ENCODE measurements at regions not wholly inside any gene's neighbourhood (a gene's known extent, or its start where the extent isn't known, plus 50 kb on each side); places are given as distances from the start of the nearest gene placed in this dataset.

GRCh38 chr10:118471863-118472262 is 123.6 kb downstream of the PRLHR start:
- Mint-ChIP-seq H3K27ac (no peak overlapping the region), H3K27me3 (ENCODE audit: low read depth in 3 of 3) (peaks cover 3 to 5% (median 4%) of the 10 kb centered on the region in 3 donors), H3K9me3 (no peaks in the 10 kb centered on the region), H3K4me3 (no peak overlapping the region), H3K36me3 (no peaks in the 10 kb centered on the region), H3K4me1 (no peaks in the 10 kb centered on the region)
- no peak for DNase-seq

DNA sequence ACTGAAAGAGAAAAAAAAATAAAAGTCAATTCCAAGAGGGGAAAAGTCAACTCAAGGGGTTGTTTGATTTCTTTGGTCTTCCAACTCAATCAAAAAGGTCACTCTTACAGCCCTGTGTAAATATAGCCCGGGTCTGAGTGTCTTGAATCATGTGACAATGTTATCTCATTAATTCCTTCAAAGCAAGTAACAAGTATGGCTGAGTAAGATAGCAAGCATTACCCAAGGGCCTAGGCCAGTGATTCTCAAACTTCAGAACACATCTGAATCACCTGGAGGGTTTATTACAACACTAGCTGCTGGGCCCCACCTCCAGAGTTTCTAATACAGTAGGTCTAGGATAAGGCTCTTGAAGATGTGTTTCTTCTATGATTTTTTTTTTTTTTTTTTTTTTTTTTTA is 125.0 kb downstream of the PRLHR start:
- no peaks in the 10 kb centered on the region for H3K4me1 Mint-ChIP-seq
- H3K9me3 Mint-ChIP-seq, result no peaks in the 10 kb centered on the region
- peaks cover 3 to 6% (median 5%) of the 10 kb centered on the region in 3 donors for H3K27me3 Mint-ChIP-seq (ENCODE audit: low read depth in 3 of 3)
- no peak for DNase-seq
- no peak overlapping the region for H3K4me3 Mint-ChIP-seq
- no peaks in the 10 kb centered on the region for H3K36me3 Mint-ChIP-seq
- no peak overlapping the region for H3K27ac Mint-ChIP-seq

DNA sequence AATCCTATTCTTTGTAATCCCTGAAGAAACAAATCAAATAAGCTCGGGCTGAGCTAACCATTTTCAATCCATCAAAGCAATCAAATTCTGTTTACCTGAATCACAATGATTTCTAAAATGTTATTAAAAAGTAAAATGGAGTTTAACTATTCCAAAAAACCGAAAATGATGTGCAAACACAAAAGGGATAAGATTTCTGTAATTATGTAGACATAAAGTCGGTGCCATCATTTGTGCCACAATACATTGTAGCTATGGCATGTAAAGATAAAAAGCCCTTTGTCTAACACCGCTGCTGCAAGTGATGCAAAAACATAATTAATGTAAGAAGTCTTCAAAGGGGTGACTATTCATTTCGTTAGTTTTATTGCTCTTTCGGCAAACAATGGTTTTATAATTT is 125.1 kb upstream of the FAM204A start:
- no peaks in the 10 kb centered on the region for H3K4me1 Mint-ChIP-seq
- H3K27me3 Mint-ChIP-seq (ENCODE audit: low read depth in 3 of 3), result peaks cover 0 to 5% (median 2%) of the 10 kb centered on the region in 3 donors
- H3K36me3 Mint-ChIP-seq, result no peaks in the 10 kb centered on the region
- no peak overlapping the region for H3K4me3 Mint-ChIP-seq
- no peaks in the 10 kb centered on the region for H3K9me3 Mint-ChIP-seq
- H3K27ac Mint-ChIP-seq, result no peak overlapping the region
- no peak for DNase-seq

- no peaks in the 10 kb centered on the region for H3K36me3 Mint-ChIP-seq
- H3K9me3 Mint-ChIP-seq, result no peaks in the 10 kb centered on the region
Observed at GRCh38 chr10:118465300-118465874, 123.3 kb upstream of the FAM204A start.

DNA sequence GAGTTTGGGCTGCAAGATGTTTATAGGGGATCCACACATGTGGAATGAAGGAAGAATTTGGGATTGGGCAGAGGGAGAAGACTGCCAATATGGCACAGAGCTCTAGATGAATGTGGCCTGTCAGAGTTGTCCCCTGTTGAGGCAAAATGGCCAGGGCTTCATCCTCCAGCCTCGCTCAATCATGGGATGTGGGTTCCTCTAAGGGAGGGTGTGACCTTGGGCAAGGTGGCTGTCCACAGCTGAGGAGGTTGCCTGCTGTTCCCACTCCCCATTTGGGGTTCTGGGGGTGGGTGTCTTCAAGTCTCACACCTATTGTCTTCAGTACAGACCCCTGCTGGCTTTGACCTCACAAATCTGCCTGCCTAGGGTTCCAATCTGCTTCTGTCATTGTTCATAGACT is 121.6 kb upstream of the FAM204A start:
- Mint-ChIP-seq H3K4me3 (no peak overlapping the region), H3K36me3 (no peaks in the 10 kb centered on the region), H3K27ac (no peak overlapping the region), H3K27me3 (ENCODE audit: low read depth in 3 of 3) (peaks cover 3 to 11% (median 4%) of the 10 kb centered on the region in 3 donors), H3K4me1 (peaks cover 0 to 8% of the 10 kb centered on the region in 2 donors), H3K9me3 (no peaks in the 10 kb centered on the region)
- DNase-seq, result no peak

More at GRCh38 chr10:118465300-118465874, 123.3 kb upstream of the FAM204A start:
- Mint-ChIP-seq H3K27ac (no peak overlapping the region), H3K27me3 (ENCODE audit: low read depth in 3 of 3) (peaks cover 0 to 10% (median 4%) of the 10 kb centered on the region in 3 donors), H3K4me3 (no peak overlapping the region), H3K4me1 (no peaks in the 10 kb centered on the region)
- DNase-seq, result no peak

DNA sequence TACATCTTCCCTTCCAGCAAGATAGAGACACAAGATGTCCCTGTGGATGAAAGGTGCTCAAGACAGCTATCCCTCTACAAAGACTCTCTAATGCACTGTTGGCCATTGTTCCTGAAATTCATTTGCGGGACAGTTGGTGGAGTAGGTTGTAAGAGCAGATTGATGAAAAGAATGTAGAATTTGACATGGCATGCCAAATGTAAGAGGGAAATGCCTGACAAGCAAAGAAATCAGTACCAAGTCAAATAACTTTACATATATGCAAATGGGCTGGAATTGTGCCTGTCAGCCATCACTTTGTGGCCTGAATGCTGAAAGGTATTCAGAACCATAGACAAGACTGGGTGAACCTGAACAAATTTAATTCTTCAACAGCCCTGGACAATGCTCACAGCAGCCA is 120.3 kb upstream of the FAM204A start:
- H3K27ac Mint-ChIP-seq, result no peak overlapping the region
- peaks cover 0 to 8% of the 10 kb centered on the region in 2 donors for H3K4me1 Mint-ChIP-seq
- no peaks in the 10 kb centered on the region for H3K36me3 Mint-ChIP-seq
- no peaks in the 10 kb centered on the region for H3K9me3 Mint-ChIP-seq
- no peak for DNase-seq
- peaks cover 3 to 11% (median 4%) of the 10 kb centered on the region in 3 donors for H3K27me3 Mint-ChIP-seq (ENCODE audit: low read depth in 3 of 3)
- H3K4me3 Mint-ChIP-seq, result no peak overlapping the region

DNA sequence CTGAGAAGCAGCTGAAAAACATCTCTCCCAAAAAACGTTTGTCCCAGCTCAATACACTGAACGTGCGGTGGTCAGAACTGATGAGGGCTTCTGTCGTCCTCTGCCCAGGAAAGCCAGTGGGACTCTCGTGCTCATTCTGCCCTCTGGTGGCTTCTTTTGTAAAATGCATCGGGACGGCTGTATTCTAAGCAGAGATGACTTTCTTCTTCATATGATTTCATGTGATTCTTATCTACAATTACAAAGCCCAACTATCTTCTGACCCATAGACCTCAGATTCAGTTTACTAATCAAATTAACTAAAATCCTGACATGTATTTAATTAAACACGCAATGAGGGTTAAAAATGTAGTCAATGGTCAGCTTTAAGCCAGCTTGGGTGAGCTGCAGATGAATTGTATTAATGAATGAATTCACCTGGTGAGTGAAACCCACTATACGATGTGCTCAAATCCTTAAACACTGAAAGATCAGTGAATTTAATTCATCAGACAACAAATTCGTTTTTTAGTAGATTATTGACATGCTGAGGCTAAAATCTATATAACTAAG is 117.6 kb upstream of the FAM204A start:
- H3K4me1 Mint-ChIP-seq, result peaks cover 0 to 8% of the 10 kb centered on the region in 2 donors
- H3K27me3 Mint-ChIP-seq (ENCODE audit: low read depth in 3 of 3), result peaks cover 2 to 11% (median 6%) of the 10 kb centered on the region in 3 donors
- H3K36me3 Mint-ChIP-seq, result no peaks in the 10 kb centered on the region
- no peak overlapping the region for H3K27ac Mint-ChIP-seq
- peak; percentile 1 to 22 (median 15) for DNase-seq
- peak overlapping the region in 2 of 5 donors; percentile 26 to 38 for H3K4me3 Mint-ChIP-seq
- H3K9me3 Mint-ChIP-seq, result no peaks in the 10 kb centered on the region

GRCh38 chr10:118458957-118459641 is 117.0 kb upstream of the FAM204A start:
- Mint-ChIP-seq H3K27ac (no peak overlapping the region), H3K9me3 (no peaks in the 10 kb centered on the region), H3K36me3 (no peaks in the 10 kb centered on the region), H3K4me3 (peak overlapping the region in 2 of 5 donors; percentile 26 to 38), H3K4me1 (peaks cover 0 to 8% of the 10 kb centered on the region in 2 donors), H3K27me3 (ENCODE audit: low read depth in 3 of 3) (peaks cover 2 to 7% (median 6%) of the 10 kb centered on the region in 3 donors)
- DNase-seq, result no peak

DNA sequence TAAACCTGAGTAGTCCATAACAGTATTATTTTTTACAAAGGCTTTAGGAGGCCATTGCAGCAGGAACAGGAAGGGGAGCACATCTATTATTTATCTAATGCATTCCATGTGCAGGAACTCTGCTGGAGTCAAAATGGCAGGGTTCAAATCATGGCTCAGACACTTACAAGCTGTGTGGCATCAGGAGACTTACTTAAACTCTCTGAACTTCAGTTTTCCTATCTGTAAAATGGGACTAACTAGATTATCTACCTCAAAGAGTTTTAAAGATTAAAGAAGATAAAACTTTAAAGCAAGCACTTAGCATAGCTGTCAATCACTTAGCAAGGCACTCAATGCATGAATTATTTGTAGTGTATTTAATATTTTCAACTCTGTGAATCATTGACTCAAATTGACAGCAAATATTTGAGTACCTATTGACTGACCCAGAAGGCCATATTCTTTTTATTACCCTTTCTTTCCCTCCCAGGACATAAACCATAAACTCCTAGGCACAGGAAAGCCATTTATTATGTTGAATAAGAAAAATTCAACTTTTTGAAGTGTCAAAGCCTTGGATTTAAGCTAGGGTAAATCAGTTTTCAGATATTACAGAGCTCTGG is 115.8 kb upstream of the FAM204A start:
- H3K4me3 Mint-ChIP-seq, result no peak overlapping the region
- no peak overlapping the region for H3K27ac Mint-ChIP-seq
- DNase-seq, result no peak
- H3K4me1 Mint-ChIP-seq, result peaks cover 0 to 8% of the 10 kb centered on the region in 2 donors
- H3K9me3 Mint-ChIP-seq, result no peaks in the 10 kb centered on the region
- peaks cover 2 to 6% (median 5%) of the 10 kb centered on the region in 3 donors for H3K27me3 Mint-ChIP-seq (ENCODE audit: low read depth in 3 of 3)
- H3K36me3 Mint-ChIP-seq, result no peaks in the 10 kb centered on the region

- H3K36me3 Mint-ChIP-seq, result no peaks in the 10 kb centered on the region
- DNase-seq, result no peak
- peaks cover 0 to 6% (median 0%) of the 10 kb centered on the region in 6 donors for H3K9me3 Mint-ChIP-seq
- H3K4me1 Mint-ChIP-seq, result peaks cover 0 to 8% of the 10 kb centered on the region in 2 donors
- no peak overlapping the region for H3K27ac Mint-ChIP-seq
- no peak overlapping the region for H3K4me3 Mint-ChIP-seq
- H3K27me3 Mint-ChIP-seq (ENCODE audit: low read depth in 3 of 3), result peaks cover 5 to 12% (median 5%) of the 10 kb centered on the region in 3 donors
Observed at GRCh38 chr10:118455181-118455695, 113.1 kb upstream of the FAM204A start.

DNA sequence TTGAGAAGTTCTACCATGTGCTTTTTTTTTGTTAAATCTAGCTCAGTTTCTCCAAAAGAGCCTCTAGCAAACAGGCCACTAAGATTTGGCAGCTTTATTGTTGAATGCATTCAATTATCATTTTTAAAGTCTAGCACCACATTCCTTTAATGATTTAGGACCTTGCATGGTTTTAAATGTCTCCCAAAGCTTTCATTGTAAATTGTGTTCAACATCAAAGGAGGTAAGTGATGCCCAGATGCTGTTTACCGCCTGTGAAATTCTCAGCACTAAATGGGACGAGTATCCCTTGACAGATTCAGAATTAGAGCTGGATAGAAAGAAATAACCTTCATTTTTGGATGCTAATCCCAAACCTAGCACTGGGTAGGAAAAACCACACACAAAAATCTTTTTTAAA is 112.1 kb upstream of the FAM204A start:
- Mint-ChIP-seq H3K4me1 (peaks cover 0 to 2% of the 10 kb centered on the region in 2 donors), H3K4me3 (no peak overlapping the region), H3K27me3 (ENCODE audit: low read depth in 3 of 3) (peaks cover 5 to 14% (median 5%) of the 10 kb centered on the region in 3 donors), H3K9me3 (peaks cover 0 to 6% (median 0%) of the 10 kb centered on the region in 6 donors), H3K27ac (no peak overlapping the region), H3K36me3 (no peaks in the 10 kb centered on the region)
- DNase-seq, result no peak

GRCh38 chr10:118452098-118452497 is 110.0 kb upstream of the FAM204A start:
- H3K36me3 Mint-ChIP-seq, result no peaks in the 10 kb centered on the region
- H3K4me1 Mint-ChIP-seq, result no peaks in the 10 kb centered on the region
- peaks cover 5 to 14% (median 12%) of the 10 kb centered on the region in 3 donors for H3K27me3 Mint-ChIP-seq (ENCODE audit: low read depth in 3 of 3)
- H3K27ac Mint-ChIP-seq, result no peak overlapping the region
- no peak for DNase-seq
- H3K4me3 Mint-ChIP-seq, result no peak overlapping the region
- H3K9me3 Mint-ChIP-seq, result peaks cover 0 to 6% (median 0%) of the 10 kb centered on the region in 6 donors

DNA sequence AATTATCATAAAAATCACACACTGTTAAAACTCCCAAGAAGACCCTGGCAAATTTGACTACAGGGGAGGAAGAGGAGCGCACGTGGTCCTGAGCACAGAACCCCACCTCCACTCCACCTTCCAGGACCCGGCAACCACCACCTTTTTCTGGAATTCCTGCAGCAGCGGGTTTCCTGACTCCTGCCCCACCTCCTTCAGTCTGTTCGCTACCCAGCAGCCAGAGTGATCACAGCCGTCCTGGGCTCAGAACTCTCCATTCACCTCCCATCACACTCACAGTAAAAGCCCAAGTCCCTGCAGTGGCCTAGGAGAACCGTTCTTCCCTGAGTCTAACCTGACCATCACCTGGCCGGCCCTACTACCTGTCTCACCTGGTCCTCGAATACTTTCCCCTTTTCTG is 107.4 kb upstream of the FAM204A start:
- Mint-ChIP-seq H3K4me1 (no peaks in the 10 kb centered on the region), H3K36me3 (no peaks in the 10 kb centered on the region), H3K27me3 (ENCODE audit: low read depth in 3 of 3) (peaks cover 5 to 17% (median 11%) of the 10 kb centered on the region in 3 donors), H3K4me3 (no peak overlapping the region), H3K9me3 (peaks cover 0 to 6% (median 0%) of the 10 kb centered on the region in 6 donors), H3K27ac (no peak overlapping the region)
- DNase-seq, result no peak

- Mint-ChIP-seq H3K4me1 (no peaks in the 10 kb centered on the region), H3K4me3 (no peak overlapping the region), H3K27me3 (ENCODE audit: low read depth in 3 of 3) (peaks cover 5 to 17% (median 11%) of the 10 kb centered on the region in 3 donors), H3K27ac (no peak overlapping the region), H3K36me3 (no peaks in the 10 kb centered on the region), H3K9me3 (peaks cover 0 to 6% (median 0%) of the 10 kb centered on the region in 6 donors)
- no peak for DNase-seq
Observed at GRCh38 chr10:118448744-118449143, 106.6 kb upstream of the FAM204A start.

Data from immature natural killer cell (primary cell).